GM10248 (cell line): ENCODE measurements at regions not wholly inside any gene's neighbourhood (a gene's known extent, or its start where the extent isn't known, plus 50 kb on each side); places are given as distances from the start of the nearest gene placed in this dataset.

Source experiments
- CTCF ChIA-PET: fragments of 300-600 bp; sonication (Branson Sonifier 250); formaldehyde crosslinking; extraction: SDS; loops from one replicate; lab custom pipeline; 2021; ENCODE audit warnings: antibody characterized with exemption; lab: Yijun Ruan, JAX
- POLR2A ChIA-PET: fragments of 350-650 bp; sonication (Branson Sonifier 250); formaldehyde crosslinking; extraction: SDS; loops from one replicate; lab custom pipeline; 2020; ENCODE audit warnings: antibody characterized with exemption; lab: Yijun Ruan, JAX
- DNase-seq: peaks from one replicate; pipeline ENCODE4 v3.0.0; 2012; ENCODE audit errors: extremely low spot score
- CTCF ChIP-seq: IDR thresholded peaks from 2 replicates; pipeline ENCODE4 v1.5.1; 2012; ENCODE audit warnings: mild to moderate bottlenecking, low read depth; ENCODE audit errors: extremely low read depth, missing control alignments, control extremely low read depth

- TF ChIP-seq CTCF, result no peak
- CTCF ChIA-PET, result no interaction called here
- no peak for DNase-seq
- POLR2A ChIA-PET, result no interaction called here
These were observed 94.2 kb upstream of the CLEC14A start for GRCh38 chr14:38350102-38350501.

DNA sequence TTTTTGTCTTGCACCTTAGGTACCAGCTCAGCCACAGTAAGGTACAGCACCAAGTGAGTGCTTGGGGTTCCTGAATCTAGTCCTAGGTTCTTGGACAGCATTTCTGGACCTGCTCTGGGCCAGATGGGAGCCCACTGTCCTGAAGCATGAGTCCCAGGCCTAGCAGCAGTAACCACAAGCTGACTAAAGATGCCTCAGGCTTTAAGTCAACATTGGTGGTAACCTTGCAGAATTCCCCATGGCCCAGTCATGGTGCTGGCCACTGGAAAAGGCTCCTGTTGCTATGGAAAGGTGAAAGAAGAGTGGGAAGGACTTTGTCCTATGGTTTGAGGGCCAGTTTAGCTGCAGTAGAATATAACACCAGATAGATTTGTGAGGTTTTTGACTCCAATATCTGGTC, 86.9 kb upstream of the CLEC14A start:
- TF ChIP-seq CTCF, result no peak
- POLR2A ChIA-PET, result no interaction called here

GRCh38 chr14:38339696-38340095, 83.8 kb upstream of the CLEC14A start:
- ChIA-PET CTCF (interaction anchor here (1.1 kb wide), 1 partner anchor 20 kb away, joined by 4 read pairs; no protein-coding TSS in a partner anchor), POLR2A (no interaction called here)
- DNase-seq, result no peak
- TF ChIP-seq CTCF, result no peak

More for the DNA sequence above, 86.9 kb upstream of the CLEC14A start:
- no peak for DNase-seq
- CTCF ChIA-PET, result no interaction called here

DNA sequence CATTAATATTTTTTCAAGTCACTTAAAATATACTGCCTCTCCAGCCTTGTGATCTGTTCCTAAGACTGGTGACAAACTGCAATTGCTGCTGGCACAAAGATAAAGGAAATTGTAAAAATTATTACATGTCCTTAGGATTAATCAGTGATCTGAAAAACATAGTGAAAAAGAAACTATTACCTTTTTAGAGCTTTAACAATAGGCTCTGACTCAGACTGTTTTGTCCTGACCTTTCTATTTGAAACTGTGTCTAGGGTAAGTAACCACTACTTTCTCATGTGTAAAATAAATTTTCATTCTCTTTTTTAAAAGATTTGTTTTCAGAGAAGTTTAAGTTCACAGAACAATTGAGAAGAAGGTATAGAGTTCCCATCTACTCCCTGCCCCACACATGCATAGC, 80.4 kb upstream of the CLEC14A start:
- no peak for TF ChIP-seq CTCF
- ChIA-PET CTCF (no interaction called here), POLR2A (no interaction called here)
- no peak for DNase-seq

- DNase-seq, result no peak
- no peak for TF ChIP-seq CTCF
- ChIA-PET CTCF (no interaction called here), POLR2A (no interaction called here)
These were observed 74.4 kb upstream of the CLEC14A start for GRCh38 chr14:38330275-38330674.

DNA sequence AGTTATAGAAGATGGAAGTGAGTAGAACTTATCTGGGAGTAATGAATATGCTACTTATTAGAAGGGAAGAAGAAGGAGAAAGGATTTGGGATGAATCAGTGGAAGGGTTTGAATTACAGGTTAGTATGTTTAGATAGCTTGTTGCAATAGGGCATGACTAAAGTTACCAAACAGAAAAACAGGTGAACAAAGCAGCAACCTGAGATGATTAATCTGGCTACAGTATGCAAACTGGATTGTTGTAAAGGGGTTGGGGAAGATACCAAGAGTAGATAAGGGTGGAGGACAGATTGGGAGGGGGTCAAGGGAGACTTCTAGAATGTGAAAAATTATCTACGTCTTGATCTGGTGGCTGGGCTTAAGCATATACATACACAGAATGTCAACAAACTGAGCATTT, 73.4 kb upstream of the CLEC14A start:
- no peak for TF ChIP-seq CTCF
- no peak for DNase-seq
- CTCF ChIA-PET, result no interaction called here
- POLR2A ChIA-PET, result no interaction called here

DNA sequence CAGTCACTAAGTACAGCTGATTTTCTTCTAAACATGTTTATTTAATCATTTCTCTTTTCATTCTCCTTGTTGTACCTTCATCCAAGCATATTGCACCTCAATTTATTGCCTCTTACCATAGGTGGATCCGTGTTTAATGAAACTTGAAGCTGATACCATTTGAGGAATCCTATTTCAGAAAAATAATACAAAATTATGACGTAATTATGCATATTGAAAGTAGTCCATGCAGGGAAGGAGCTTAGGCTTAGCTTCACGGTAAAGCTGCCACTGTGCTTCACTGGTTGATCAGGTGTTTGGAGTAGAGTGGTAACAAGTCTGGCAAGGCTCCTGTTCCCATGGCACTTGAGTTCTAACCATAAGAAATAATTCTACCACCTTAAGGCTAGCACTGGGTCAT, 61.0 kb upstream of the CLEC14A start:
- CTCF ChIA-PET, result no interaction called here

More for the DNA sequence above, 61.0 kb upstream of the CLEC14A start:
- POLR2A ChIA-PET, result no interaction called here
- TF ChIP-seq CTCF, result no peak
- no peak for DNase-seq
